NCI-H524 treated with DMSO at 0.1 percent for 48 hours (cell line): ENCODE measurements at regions not wholly inside any gene's neighbourhood (a gene's known extent, or its start where the extent isn't known, plus 50 kb on each side); places are given as distances from the start of the nearest gene placed in this dataset.

ENCODE experiments used
- DNase-seq: peaks from one replicate; lab custom pipeline; 2025; lab: John Stamatoyannopoulos, UW

GRCh38 chr18:73918816-73919215 lies 228.8 kb downstream of the FBXO15 start:
- DNase-seq, result no peak

- no peak for DNase-seq
Measured at GRCh38 chr18:73917046-73917445, 230.6 kb downstream of the FBXO15 start.

- DNase-seq, result no peak
Measured at GRCh38 chr18:73913505-73913904, 234.1 kb downstream of the FBXO15 start.

- no peak for DNase-seq
Measured at GRCh38 chr18:73908323-73908722, 239.3 kb downstream of the FBXO15 start.

GRCh38 chr18:73901566-73901965 lies 246.1 kb downstream of the FBXO15 start:
- DNase-seq, result no peak

GRCh38 chr18:73901151-73901550 lies 246.5 kb downstream of the FBXO15 start:
- no peak for DNase-seq

- no peak for DNase-seq
Measured at GRCh38 chr18:73900106-73900835, 247.4 kb downstream of the FBXO15 start.

- DNase-seq, result no peak
Measured at GRCh38 chr18:73897517-73897916, 250.1 kb downstream of the FBXO15 start.

- no peak for DNase-seq
Measured at GRCh38 chr18:73896685-73897084, 250.9 kb downstream of the FBXO15 start.

GRCh38 chr18:73895701-73896100 lies 251.9 kb downstream of the FBXO15 start:
- no peak for DNase-seq

- DNase-seq, result no peak
Measured at GRCh38 chr18:73893880-73894279, 253.8 kb downstream of the FBXO15 start.

GRCh38 chr18:73891572-73892421 lies 255.8 kb downstream of the FBXO15 start:
- no peak for DNase-seq

GRCh38 chr18:73888565-73888964 lies 259.1 kb downstream of the FBXO15 start:
- DNase-seq, result no peak

GRCh38 chr18:73887801-73888200 lies 259.8 kb downstream of the FBXO15 start:
- no peak for DNase-seq

- DNase-seq, result no peak
Measured at GRCh38 chr18:73884868-73885267, 262.8 kb downstream of the FBXO15 start.

GRCh38 chr18:73881396-73881917 lies 266.2 kb downstream of the FBXO15 start:
- no peak for DNase-seq

GRCh38 chr18:73880387-73880786 lies 267.2 kb downstream of the FBXO15 start:
- no peak for DNase-seq

GRCh38 chr18:73879766-73880165 lies 267.9 kb downstream of the FBXO15 start:
- no peak for DNase-seq

- DNase-seq, result no peak
Measured at GRCh38 chr18:73879328-73879727, 268.3 kb downstream of the FBXO15 start.

GRCh38 chr18:73869182-73869581 lies 278.5 kb downstream of the FBXO15 start:
- no peak for DNase-seq

- DNase-seq, result no peak
Measured at GRCh38 chr18:73861771-73862170, 285.9 kb downstream of the FBXO15 start.

GRCh38 chr18:73859837-73860397 lies 287.7 kb downstream of the FBXO15 start:
- DNase-seq, result no peak
